ENCODE measurements at regions not wholly inside any gene's neighbourhood (a gene's known extent, or its start where the extent isn't known, plus 50 kb on each side); places are given as distances from the start of the nearest gene placed in this dataset.

DNA sequence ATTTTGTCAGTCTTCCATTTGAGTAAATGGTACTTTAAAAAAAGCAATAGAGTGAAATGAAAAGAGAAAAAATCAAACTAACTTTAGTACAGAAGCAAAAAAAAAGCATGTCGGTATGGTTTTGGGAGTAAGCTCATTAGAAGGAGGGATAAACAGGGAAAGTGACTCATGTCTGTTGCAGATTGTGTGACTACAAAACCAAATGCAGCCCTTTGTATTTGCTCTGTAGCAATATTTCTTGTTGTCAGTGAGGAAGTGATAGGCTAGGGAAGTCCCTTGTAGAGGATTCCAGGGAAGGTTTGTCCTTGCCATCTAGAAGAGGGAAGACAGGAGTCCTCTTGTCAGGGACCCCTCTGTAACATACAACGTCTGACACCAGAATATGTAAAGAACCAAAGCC lies 150.5 kb upstream of the POU1F1 start:
- no peaks in the 10 kb centered on the region for H4K20me1 ChIP-seq (ENCODE audit: insufficient read depth, low read length)
- H2AFZ ChIP-seq (ENCODE audit: low read depth, low read length): no peak overlapping the region
- H3K9me3 ChIP-seq (ENCODE audit: insufficient read depth, low read length): no peaks in the 10 kb centered on the region
- H3K36me3 ChIP-seq (replicated peaks; ENCODE audit: low read depth, low read length): no peaks in the 10 kb centered on the region
- H3K79me2 ChIP-seq (ENCODE audit: low read length): no peaks in the 10 kb centered on the region
- H3K9ac ChIP-seq (ENCODE audit: low read length): no peak overlapping the region
- H3K27ac ChIP-seq (ENCODE audit: low read length): no peak overlapping the region
- H3K4me2 ChIP-seq (ENCODE audit: low read length): no peak overlapping the region
- peaks cover 4% of the 10 kb centered on the region; the same call in 1 of the 2 replicates for H3K4me1 ChIP-seq (ENCODE audit: low read length)
- no peaks in the 10 kb centered on the region for H3K27me3 ChIP-seq (ENCODE audit: low read depth, low read length)
- no peak overlapping the region for H3K4me3 ChIP-seq (ENCODE audit: low read length)
- TF ChIP-seq, protein P1, sequence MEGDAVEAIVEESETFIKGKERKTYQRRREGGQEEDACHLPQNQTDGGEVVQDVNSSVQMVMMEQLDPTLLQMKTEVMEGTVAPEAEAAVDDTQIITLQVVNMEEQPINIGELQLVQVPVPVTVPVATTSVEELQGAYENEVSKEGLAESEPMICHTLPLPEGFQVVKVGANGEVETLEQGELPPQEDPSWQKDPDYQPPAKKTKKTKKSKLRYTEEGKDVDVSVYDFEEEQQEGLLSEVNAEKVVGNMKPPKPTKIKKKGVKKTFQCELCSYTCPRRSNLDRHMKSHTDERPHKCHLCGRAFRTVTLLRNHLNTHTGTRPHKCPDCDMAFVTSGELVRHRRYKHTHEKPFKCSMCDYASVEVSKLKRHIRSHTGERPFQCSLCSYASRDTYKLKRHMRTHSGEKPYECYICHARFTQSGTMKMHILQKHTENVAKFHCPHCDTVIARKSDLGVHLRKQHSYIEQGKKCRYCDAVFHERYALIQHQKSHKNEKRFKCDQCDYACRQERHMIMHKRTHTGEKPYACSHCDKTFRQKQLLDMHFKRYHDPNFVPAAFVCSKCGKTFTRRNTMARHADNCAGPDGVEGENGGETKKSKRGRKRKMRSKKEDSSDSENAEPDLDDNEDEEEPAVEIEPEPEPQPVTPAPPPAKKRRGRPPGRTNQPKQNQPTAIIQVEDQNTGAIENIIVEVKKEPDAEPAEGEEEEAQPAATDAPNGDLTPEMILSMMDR (IDR thresholded peaks at IDR 0.05; ENCODE audit: low read depth, low read length): no peak
- no peak for TF ChIP-seq EZH2phosphoT487 (IDR thresholded peaks at IDR 0.05; ENCODE audit: low read depth)

DNA sequence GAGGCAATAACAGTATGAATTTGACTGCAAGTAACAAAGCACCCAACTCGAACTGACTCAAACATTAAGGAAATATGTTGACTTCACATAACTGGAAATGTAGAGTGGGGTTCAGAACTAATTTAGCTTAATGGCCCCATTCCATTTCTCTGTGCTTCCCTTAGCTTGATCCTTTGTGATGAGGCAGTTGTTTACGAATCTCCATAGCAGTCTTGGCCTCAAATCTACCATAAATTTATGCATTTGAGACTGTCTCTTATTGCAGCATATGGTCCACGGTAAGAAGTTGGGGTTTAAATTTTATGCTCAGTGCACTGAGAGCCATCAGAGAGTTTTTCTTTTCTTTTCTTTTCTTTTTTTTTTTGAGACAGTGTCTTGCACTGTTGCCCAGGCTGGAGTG lies 148.7 kb upstream of the POU1F1 start:
- no peak for TF ChIP-seq EZH2phosphoT487 (IDR thresholded peaks at IDR 0.05; ENCODE audit: low read depth)
- H3K9me3 ChIP-seq (ENCODE audit: insufficient read depth, low read length): no peaks in the 10 kb centered on the region
- H3K4me2 ChIP-seq (ENCODE audit: low read length): no peak overlapping the region
- no peak overlapping the region for H2AFZ ChIP-seq (ENCODE audit: low read depth, low read length)
- no peaks in the 10 kb centered on the region for H3K27me3 ChIP-seq (ENCODE audit: low read depth, low read length)
- H3K9ac ChIP-seq (ENCODE audit: low read length): no peak overlapping the region
- no peaks in the 10 kb centered on the region for H4K20me1 ChIP-seq (ENCODE audit: insufficient read depth, low read length)
- no peak overlapping the region for H3K4me3 ChIP-seq (ENCODE audit: low read length)
- H3K36me3 ChIP-seq (replicated peaks; ENCODE audit: low read depth, low read length): no peaks in the 10 kb centered on the region
- peaks cover 4% of the 10 kb centered on the region; the same call in 1 of the 2 replicates for H3K4me1 ChIP-seq (ENCODE audit: low read length)
- no peak overlapping the region for H3K27ac ChIP-seq (ENCODE audit: low read length)
- no peaks in the 10 kb centered on the region for H3K79me2 ChIP-seq (ENCODE audit: low read length)

DNA sequence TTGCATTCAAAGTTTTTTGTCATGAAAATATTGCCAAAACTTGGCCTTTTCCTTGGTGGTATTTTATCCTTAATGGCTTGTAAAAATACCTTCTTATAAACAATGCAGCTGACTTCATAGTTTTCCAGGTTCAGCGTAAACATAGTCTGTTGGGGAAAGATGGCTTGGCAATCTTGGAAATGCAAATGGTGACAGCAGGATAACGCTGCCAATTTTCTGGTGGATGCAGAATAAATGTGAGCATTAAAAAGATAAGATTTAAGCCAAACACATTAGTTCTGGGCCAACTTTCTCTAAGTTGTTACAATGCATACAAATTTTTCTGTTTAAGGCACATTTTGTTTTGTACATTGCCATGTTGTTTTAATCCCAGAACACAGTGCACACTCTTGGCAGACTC lies 147.0 kb upstream of the POU1F1 start:
- Histone ChIP-seq H3K79me2 (ENCODE audit: low read length) (no peaks in the 10 kb centered on the region), H4K20me1 (ENCODE audit: insufficient read depth, low read length) (no peaks in the 10 kb centered on the region), H3K36me3 (replicated peaks; ENCODE audit: low read depth, low read length) (no peaks in the 10 kb centered on the region), H2AFZ (ENCODE audit: low read depth, low read length) (no peak overlapping the region), H3K27ac (ENCODE audit: low read length) (no peak overlapping the region), H3K4me2 (ENCODE audit: low read length) (no peak overlapping the region), H3K4me3 (ENCODE audit: low read length) (no peak overlapping the region), H3K9ac (ENCODE audit: low read length) (no peak overlapping the region), H3K4me1 (ENCODE audit: low read length) (peaks cover 4% of the 10 kb centered on the region; the same call in 1 of the 2 replicates), H3K27me3 (ENCODE audit: low read depth, low read length) (no peaks in the 10 kb centered on the region), H3K9me3 (ENCODE audit: insufficient read depth, low read length) (no peaks in the 10 kb centered on the region)
- TF ChIP-seq, protein P1 (IDR thresholded peaks at IDR 0.05; ENCODE audit: low read depth, low read length): no peak
- no peak for TF ChIP-seq EZH2phosphoT487 (IDR thresholded peaks at IDR 0.05; ENCODE audit: low read depth)

DNA sequence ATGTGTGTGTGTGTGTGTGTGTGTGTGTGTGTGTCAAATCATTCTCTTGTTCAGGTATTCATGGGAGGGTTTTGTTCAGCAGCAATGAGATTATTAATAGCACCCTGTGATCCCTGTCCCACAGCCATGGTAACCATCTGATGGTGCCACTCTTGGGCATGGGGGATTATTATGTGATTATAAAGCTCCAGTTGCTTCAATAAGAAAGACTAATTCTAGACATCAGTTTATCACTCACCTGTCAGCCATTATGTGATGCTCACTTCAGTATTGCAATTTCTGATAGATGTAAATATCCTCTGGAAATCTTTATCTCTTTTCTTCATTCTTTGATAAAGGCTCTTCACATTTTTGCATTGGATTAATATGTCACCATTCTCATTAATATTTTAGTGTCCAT lies 145.9 kb upstream of the POU1F1 start:
- Histone ChIP-seq H3K27ac (ENCODE audit: low read length) (no peak overlapping the region), H2AFZ (ENCODE audit: low read depth, low read length) (no peak overlapping the region), H3K79me2 (ENCODE audit: low read length) (no peaks in the 10 kb centered on the region)

More for the DNA sequence above, 145.9 kb upstream of the POU1F1 start:
- H3K36me3 ChIP-seq (replicated peaks; ENCODE audit: low read depth, low read length): no peaks in the 10 kb centered on the region
- no peaks in the 10 kb centered on the region for H3K9me3 ChIP-seq (ENCODE audit: insufficient read depth, low read length)
- H3K4me3 ChIP-seq (ENCODE audit: low read length): no peak overlapping the region
- H3K9ac ChIP-seq (ENCODE audit: low read length): no peak overlapping the region
- H3K4me1 ChIP-seq (ENCODE audit: low read length): peaks cover 4% of the 10 kb centered on the region; the same call in 1 of the 2 replicates
- no peak overlapping the region for H3K4me2 ChIP-seq (ENCODE audit: low read length)
- no peaks in the 10 kb centered on the region for H4K20me1 ChIP-seq (ENCODE audit: insufficient read depth, low read length)
- H3K27me3 ChIP-seq (ENCODE audit: low read depth, low read length): no peaks in the 10 kb centered on the region
- TF ChIP-seq, protein P1 (IDR thresholded peaks at IDR 0.05; ENCODE audit: low read depth, low read length): no peak
- TF ChIP-seq EZH2phosphoT487 (IDR thresholded peaks at IDR 0.05; ENCODE audit: low read depth): no peak

Data from OCI-LY3 (cell line).